ENCODE measurements at regions not wholly inside any gene's neighbourhood (a gene's known extent, or its start where the extent isn't known, plus 50 kb on each side); places are given as distances from the start of the nearest gene placed in this dataset.

GRCh38 chr12:30304528-30304927, 391.1 kb downstream of the IPO8 start:
- TF ChIP-seq CTCF (IDR thresholded peaks at IDR 0.05) (no peak), EZH2 (IDR thresholded peaks at IDR 0.05; ENCODE audit: borderline replicate concordance, insufficient read depth, low read depth, low read length, poor library complexity, severe bottlenecking) (no peak)
